ENCODE measurements at regions not wholly inside any gene's neighbourhood (a gene's known extent, or its start where the extent isn't known, plus 50 kb on each side); places are given as distances from the start of the nearest gene placed in this dataset.

DNA sequence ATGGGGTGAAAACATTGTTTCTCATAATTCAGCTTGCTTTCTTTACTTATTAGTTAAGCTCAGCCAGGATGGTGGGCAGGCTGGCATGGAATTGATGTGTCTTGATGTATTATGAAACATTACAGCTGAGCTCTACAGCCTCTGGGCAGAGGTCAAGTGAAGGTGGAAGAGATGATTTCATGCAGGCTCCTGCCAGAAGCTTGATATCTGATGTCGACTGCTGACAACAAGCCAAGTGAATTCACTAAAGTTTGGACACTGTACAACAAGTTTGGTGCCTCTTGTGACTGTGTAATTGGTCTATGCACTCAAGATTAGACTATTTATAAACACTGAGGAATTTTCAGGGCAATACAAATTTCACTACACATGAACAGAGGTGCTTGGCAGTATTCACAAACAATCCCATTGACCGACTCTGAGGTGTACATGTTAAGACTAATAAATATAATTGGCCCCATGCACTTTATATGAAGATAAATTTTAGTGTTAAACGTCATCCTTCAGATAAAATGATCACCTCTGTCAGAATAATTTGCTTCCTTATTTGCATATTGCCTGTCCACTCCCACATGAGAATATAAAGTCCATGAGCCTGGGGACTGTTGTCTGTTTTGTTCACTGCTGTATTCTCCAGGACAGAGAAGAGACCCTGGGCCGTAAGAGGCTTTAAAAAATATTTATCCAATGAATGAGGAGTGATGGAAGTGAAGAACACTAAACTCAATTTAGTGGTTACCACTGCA is 612.2 kb downstream of the IQCM start (continued):
- TF ChIP-seq, protein P1, sequence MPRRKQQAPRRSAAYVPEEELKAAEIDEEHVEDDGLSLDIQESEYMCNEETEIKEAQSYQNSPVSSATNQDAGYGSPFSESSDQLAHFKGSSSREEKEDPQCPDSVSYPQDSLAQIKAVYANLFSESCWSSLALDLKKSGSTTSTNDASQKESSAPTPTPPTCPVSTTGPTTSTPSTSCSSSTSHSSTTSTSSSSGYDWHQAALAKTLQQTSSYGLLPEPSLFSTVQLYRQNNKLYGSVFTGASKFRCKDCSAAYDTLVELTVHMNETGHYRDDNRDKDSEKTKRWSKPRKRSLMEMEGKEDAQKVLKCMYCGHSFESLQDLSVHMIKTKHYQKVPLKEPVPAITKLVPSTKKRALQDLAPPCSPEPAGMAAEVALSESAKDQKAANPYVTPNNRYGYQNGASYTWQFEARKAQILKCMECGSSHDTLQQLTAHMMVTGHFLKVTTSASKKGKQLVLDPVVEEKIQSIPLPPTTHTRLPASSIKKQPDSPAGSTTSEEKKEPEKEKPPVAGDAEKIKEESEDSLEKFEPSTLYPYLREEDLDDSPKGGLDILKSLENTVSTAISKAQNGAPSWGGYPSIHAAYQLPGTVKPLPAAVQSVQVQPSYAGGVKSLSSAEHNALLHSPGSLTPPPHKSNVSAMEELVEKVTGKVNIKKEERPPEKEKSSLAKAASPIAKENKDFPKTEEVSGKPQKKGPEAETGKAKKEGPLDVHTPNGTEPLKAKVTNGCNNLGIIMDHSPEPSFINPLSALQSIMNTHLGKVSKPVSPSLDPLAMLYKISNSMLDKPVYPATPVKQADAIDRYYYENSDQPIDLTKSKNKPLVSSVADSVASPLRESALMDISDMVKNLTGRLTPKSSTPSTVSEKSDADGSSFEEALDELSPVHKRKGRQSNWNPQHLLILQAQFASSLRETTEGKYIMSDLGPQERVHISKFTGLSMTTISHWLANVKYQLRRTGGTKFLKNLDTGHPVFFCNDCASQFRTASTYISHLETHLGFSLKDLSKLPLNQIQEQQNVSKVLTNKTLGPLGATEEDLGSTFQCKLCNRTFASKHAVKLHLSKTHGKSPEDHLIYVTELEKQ (tag by site-specific recombination; IDR thresholded peaks at IDR 0.05; ENCODE audit: borderline replicate concordance) = no peak
- TF ChIP-seq, protein P2, sequence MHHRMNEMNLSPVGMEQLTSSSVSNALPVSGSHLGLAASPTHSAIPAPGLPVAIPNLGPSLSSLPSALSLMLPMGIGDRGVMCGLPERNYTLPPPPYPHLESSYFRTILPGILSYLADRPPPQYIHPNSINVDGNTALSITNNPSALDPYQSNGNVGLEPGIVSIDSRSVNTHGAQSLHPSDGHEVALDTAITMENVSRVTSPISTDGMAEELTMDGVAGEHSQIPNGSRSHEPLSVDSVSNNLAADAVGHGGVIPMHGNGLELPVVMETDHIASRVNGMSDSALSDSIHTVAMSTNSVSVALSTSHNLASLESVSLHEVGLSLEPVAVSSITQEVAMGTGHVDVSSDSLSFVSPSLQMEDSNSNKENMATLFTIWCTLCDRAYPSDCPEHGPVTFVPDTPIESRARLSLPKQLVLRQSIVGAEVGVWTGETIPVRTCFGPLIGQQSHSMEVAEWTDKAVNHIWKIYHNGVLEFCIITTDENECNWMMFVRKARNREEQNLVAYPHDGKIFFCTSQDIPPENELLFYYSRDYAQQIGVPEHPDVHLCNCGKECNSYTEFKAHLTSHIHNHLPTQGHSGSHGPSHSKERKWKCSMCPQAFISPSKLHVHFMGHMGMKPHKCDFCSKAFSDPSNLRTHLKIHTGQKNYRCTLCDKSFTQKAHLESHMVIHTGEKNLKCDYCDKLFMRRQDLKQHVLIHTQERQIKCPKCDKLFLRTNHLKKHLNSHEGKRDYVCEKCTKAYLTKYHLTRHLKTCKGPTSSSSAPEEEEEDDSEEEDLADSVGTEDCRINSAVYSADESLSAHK (tag by site-specific recombination; IDR thresholded peaks at IDR 0.05) = no peak
- TF ChIP-seq ZNF202 (tag by site-specific recombination; IDR thresholded peaks at IDR 0.05; ENCODE audit: borderline replicate concordance) (no peak), ZNF544 (tag by site-specific recombination; IDR thresholded peaks at IDR 0.05) (no peak), REPIN1 (tag by site-specific recombination; IDR thresholded peaks at IDR 0.05; ENCODE audit: low read depth) (no peak)

DNA sequence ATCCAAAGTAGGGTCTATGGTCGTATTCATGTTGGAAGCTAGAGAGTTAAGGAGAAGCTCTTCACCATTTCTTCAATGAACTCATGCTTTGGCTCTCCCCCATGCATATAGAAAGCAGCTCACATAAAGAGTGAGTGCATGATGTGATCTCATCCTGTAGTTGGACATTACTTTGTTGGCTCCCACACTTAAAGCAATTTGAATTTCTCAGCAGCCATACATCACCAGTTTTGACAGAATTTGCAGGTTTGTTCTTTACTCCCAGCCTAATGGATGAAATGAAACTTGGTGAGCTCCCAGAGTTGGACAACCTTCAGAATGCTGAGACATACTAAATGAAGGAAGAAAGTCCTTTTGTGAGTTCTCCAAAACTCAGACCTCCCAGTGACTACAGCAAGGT is 613.5 kb downstream of the IQCM start:
- ChIA-PET CTCF (no interaction called here), POLR2A (no interaction called here)
- H3K4me3 ChIP-seq (ENCODE audit: low read depth, low read length) = no peak overlapping the region
- H3K27ac ChIP-seq (ENCODE audit: extremely low read depth, low read depth, low read length) = no peak overlapping the region
- H3K36me3 ChIP-seq (ENCODE audit: control insufficient read depth in 2 of 2, insufficient read depth in 1 of 2, low read length in 2 of 2) = no peaks in the 10 kb centered on the region
- no peaks in the 10 kb centered on the region for H3K9me3 ChIP-seq (ENCODE audit: control insufficient read depth, insufficient read depth, low read depth, low read length)
- no peaks in the 10 kb centered on the region for H3K4me1 ChIP-seq (ENCODE audit: control insufficient read depth, insufficient read depth, low read length)
- TF ChIP-seq, protein P3, sequence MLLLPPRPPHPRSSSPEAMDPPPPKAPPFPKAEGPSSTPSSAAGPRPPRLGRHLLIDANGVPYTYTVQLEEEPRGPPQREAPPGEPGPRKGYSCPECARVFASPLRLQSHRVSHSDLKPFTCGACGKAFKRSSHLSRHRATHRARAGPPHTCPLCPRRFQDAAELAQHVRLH (tag by site-specific recombination; IDR thresholded peaks at IDR 0.05) = no peak
- TF ChIP-seq, protein P4, sequence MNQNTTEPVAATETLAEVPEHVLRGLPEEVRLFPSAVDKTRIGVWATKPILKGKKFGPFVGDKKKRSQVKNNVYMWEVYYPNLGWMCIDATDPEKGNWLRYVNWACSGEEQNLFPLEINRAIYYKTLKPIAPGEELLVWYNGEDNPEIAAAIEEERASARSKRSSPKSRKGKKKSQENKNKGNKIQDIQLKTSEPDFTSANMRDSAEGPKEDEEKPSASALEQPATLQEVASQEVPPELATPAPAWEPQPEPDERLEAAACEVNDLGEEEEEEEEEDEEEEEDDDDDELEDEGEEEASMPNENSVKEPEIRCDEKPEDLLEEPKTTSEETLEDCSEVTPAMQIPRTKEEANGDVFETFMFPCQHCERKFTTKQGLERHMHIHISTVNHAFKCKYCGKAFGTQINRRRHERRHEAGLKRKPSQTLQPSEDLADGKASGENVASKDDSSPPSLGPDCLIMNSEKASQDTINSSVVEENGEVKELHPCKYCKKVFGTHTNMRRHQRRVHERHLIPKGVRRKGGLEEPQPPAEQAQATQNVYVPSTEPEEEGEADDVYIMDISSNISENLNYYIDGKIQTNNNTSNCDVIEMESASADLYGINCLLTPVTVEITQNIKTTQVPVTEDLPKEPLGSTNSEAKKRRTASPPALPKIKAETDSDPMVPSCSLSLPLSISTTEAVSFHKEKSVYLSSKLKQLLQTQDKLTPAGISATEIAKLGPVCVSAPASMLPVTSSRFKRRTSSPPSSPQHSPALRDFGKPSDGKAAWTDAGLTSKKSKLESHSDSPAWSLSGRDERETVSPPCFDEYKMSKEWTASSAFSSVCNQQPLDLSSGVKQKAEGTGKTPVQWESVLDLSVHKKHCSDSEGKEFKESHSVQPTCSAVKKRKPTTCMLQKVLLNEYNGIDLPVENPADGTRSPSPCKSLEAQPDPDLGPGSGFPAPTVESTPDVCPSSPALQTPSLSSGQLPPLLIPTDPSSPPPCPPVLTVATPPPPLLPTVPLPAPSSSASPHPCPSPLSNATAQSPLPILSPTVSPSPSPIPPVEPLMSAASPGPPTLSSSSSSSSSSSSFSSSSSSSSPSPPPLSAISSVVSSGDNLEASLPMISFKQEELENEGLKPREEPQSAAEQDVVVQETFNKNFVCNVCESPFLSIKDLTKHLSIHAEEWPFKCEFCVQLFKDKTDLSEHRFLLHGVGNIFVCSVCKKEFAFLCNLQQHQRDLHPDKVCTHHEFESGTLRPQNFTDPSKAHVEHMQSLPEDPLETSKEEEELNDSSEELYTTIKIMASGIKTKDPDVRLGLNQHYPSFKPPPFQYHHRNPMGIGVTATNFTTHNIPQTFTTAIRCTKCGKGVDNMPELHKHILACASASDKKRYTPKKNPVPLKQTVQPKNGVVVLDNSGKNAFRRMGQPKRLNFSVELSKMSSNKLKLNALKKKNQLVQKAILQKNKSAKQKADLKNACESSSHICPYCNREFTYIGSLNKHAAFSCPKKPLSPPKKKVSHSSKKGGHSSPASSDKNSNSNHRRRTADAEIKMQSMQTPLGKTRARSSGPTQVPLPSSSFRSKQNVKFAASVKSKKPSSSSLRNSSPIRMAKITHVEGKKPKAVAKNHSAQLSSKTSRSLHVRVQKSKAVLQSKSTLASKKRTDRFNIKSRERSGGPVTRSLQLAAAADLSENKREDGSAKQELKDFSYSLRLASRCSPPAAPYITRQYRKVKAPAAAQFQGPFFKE (tag by site-specific recombination; IDR thresholded peaks at IDR 0.05; ENCODE audit: borderline replicate concordance) = no peak
- TF ChIP-seq ZNF558 (tag by site-specific recombination; IDR thresholded peaks at IDR 0.05) (no peak), KLF7 (tag by site-specific recombination; IDR thresholded peaks at IDR 0.05; ENCODE audit: borderline replicate concordance) (no peak), SETDB1 (IDR thresholded peaks at IDR 0.05; ENCODE audit: insufficient read length, low read length) (no peak), ZNF76 (tag by site-specific recombination; IDR thresholded peaks at IDR 0.05; ENCODE audit: borderline replicate concordance, low read depth) (no peak), ZFHX2 (tag by site-specific recombination; conservative IDR thresholded peaks at IDR 0.05) (no peak), ZNF433 (tag by site-specific recombination; IDR thresholded peaks at IDR 0.05; ENCODE audit: low read depth) (no peak)
- TF ChIP-seq, protein P5, sequence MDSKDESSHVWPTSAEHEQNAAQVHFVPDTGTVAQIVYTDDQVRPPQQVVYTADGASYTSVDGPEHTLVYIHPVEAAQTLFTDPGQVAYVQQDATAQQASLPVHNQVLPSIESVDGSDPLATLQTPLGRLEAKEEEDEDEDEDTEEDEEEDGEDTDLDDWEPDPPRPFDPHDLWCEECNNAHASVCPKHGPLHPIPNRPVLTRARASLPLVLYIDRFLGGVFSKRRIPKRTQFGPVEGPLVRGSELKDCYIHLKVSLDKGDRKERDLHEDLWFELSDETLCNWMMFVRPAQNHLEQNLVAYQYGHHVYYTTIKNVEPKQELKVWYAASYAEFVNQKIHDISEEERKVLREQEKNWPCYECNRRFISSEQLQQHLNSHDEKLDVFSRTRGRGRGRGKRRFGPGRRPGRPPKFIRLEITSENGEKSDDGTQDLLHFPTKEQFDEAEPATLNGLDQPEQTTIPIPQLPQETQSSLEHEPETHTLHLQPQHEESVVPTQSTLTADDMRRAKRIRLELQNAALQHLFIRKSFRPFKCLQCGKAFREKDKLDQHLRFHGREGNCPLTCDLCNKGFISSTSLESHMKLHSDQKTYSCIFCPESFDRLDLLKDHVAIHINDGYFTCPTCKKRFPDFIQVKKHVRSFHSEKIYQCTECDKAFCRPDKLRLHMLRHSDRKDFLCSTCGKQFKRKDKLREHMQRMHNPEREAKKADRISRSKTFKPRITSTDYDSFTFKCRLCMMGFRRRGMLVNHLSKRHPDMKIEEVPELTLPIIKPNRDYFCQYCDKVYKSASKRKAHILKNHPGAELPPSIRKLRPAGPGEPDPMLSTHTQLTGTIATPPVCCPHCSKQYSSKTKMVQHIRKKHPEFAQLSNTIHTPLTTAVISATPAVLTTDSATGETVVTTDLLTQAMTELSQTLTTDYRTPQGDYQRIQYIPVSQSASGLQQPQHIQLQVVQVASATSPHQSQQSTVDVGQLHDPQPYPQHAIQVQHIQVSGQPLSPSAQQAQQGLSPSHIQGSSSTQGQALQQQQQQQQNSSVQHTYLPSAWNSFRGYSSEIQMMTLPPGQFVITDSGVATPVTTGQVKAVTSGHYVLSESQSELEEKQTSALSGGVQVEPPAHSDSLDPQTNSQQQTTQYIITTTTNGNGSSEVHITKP (tag by site-specific recombination; IDR thresholded peaks at IDR 0.05) = no peak
- TF ChIP-seq, protein P6, sequence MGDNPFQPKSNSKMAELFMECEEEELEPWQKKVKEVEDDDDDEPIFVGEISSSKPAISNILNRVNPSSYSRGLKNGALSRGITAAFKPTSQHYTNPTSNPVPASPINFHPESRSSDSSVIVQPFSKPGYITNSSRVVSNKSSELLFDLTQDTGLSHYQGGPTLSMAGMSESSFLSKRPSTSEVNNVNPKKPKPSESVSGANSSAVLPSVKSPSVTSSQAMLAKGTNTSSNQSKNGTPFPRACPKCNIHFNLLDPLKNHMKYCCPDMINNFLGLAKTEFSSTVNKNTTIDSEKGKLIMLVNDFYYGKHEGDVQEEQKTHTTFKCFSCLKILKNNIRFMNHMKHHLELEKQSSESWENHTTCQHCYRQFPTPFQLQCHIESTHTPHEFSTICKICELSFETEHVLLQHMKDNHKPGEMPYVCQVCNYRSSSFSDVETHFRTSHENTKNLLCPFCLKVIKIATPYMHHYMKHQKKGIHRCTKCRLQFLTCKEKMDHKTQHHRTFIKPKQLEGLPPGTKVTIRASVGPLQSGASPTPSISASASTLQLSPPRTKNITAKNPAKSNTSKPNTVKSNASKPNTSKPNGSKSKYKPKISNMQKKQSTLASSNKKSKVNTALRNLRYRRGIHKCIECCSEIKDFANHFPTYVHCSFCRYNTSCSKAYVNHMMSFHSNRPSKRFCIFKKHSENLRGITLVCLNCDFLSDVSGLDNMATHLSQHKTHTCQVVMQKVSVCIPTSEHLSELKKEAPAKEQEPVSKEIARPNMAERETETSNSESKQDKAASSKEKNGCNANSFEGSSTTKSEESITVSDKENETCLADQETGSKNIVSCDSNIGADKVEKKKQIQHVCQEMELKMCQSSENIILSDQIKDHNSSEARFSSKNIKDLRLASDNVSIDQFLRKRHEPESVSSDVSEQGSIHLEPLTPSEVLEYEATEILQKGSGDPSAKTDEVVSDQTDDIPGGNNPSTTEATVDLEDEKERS (tag by site-specific recombination; IDR thresholded peaks at IDR 0.05) = no peak
